ENCODE measurements at regions not wholly inside any gene's neighbourhood (a gene's known extent, or its start where the extent isn't known, plus 50 kb on each side); places are given as distances from the start of the nearest gene placed in this dataset.

DNA sequence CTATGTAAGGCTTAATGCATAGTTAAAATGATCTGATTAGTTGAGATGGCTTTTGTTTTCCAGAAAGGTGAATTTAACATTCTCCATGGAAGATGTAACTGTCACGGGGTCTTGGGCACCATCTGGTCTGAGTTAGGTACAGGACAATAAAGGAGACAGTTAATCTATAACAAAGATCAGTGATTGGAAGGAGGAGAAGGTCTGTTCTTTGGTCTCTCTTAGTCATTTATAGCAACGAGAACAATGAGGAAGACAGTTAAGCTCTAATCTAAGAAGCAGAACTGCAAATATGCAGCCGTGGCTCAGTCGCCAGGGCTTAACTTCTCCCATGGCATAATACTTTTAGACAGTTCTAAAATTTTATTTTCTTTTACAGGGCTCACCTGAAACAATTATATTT, 405.5 kb upstream of the SULF2 start:
- CTCF ChIA-PET: no interaction called here
- H3K4me1 Mint-ChIP-seq (ENCODE audit: low read depth): no peaks in the 10 kb centered on the region
- no peaks in the 10 kb centered on the region for H3K27me3 Mint-ChIP-seq
- no peaks in the 10 kb centered on the region for H3K9me3 Mint-ChIP-seq
- TF ChIP-seq, protein P1, sequence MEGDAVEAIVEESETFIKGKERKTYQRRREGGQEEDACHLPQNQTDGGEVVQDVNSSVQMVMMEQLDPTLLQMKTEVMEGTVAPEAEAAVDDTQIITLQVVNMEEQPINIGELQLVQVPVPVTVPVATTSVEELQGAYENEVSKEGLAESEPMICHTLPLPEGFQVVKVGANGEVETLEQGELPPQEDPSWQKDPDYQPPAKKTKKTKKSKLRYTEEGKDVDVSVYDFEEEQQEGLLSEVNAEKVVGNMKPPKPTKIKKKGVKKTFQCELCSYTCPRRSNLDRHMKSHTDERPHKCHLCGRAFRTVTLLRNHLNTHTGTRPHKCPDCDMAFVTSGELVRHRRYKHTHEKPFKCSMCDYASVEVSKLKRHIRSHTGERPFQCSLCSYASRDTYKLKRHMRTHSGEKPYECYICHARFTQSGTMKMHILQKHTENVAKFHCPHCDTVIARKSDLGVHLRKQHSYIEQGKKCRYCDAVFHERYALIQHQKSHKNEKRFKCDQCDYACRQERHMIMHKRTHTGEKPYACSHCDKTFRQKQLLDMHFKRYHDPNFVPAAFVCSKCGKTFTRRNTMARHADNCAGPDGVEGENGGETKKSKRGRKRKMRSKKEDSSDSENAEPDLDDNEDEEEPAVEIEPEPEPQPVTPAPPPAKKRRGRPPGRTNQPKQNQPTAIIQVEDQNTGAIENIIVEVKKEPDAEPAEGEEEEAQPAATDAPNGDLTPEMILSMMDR (IDR thresholded peaks at IDR 0.05): no peak
- no peak for DNase-seq
- no peak overlapping the region for H3K4me3 Mint-ChIP-seq
- ATAC-seq: no peak
- H3K27ac Mint-ChIP-seq: no peak overlapping the region
- intact Hi-C loops (cut with micrococcal nuclease): no loop called here
- no peaks in the 10 kb centered on the region for H3K36me3 Mint-ChIP-seq (ENCODE audit: low read depth)
- POLR2A ChIA-PET: no interaction called here

DNA sequence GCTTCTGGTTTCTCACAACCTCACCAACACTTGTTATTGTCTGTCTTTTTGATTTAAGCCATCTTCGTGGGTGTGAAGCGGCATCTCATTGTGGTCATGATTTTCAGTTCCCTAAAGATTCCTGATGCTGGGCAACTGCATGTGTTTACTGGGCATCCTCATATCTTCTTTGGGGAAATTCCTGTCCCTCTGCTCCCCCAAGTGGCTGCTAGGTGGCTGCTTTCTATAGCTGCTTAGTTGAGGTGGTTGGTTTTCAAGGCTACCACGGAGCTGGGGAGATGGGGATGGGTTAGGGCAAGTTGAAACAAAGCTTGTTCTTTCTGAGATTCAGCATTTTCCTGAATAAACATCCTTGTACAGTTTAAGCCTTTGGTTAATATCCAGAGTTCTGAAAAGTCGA, 403.9 kb upstream of the SULF2 start:
- DNase-seq (no peak), ATAC-seq (no peak)
- TF ChIP-seq, protein P1 (IDR thresholded peaks at IDR 0.05): no peak
- Mint-ChIP-seq H3K4me1 (ENCODE audit: low read depth) (no peaks in the 10 kb centered on the region), H3K27ac (no peak overlapping the region), H3K36me3 (ENCODE audit: low read depth) (no peaks in the 10 kb centered on the region), H3K9me3 (no peaks in the 10 kb centered on the region), H3K27me3 (no peaks in the 10 kb centered on the region), H3K4me3 (no peak overlapping the region)
- CTCF ChIA-PET: no interaction called here
- POLR2A ChIA-PET: no interaction called here
- intact Hi-C loops (cut with micrococcal nuclease): no loop called here

DNA sequence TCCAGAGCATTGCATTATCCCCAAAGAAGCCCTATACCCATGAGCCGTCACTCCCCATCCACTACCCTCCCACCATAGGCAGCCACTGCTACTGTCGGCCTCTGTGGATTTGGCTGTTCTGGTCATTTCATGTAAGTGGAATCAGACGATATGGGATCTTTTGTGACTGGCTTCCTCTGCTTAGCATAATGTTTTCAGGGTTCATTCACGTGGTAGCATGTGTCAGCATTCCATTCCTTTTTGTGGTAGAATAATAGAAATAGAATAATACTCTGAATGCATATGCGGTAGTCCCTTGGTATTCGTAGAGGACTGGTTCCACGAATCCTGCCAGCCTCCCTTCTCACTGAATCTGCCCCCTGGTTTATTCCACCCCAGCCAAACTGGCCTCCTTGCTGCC, 402.6 kb upstream of the SULF2 start:
- TF ChIP-seq, protein P1 (IDR thresholded peaks at IDR 0.05): no peak
- no peak for DNase-seq
- Mint-ChIP-seq H3K36me3 (ENCODE audit: low read depth) (no peaks in the 10 kb centered on the region), H3K27me3 (no peaks in the 10 kb centered on the region), H3K27ac (no peak overlapping the region), H3K9me3 (no peaks in the 10 kb centered on the region), H3K4me3 (no peak overlapping the region), H3K4me1 (ENCODE audit: low read depth) (no peaks in the 10 kb centered on the region)
- intact Hi-C loops (cut with micrococcal nuclease): no loop called here
- ChIA-PET POLR2A (no interaction called here), CTCF (no interaction called here)
- ATAC-seq: no peak

DNA sequence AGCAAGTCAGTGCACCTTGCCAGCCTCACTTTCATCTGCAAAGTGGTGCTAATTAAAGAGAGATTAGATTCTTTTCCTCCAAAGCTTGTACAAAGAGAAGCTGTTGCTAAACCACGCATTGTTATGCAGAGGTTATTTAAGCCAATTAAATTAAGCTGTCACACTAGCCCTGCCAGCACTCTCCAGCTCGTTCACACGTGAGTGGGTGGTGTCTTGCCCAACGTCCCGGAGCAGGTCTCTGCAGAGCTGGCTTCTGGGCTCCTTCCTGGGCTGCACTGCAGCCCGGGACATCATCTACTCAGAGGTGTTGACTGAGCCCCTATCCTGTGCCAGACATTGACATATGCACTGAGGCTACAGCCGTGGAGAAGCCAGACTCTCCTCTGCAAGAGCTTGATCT, 401.6 kb upstream of the SULF2 start:
- TF ChIP-seq, protein P1 (IDR thresholded peaks at IDR 0.05): no peak
- DNase-seq (no peak), ATAC-seq (no peak)
- Mint-ChIP-seq H3K4me3 (no peak overlapping the region), H3K36me3 (ENCODE audit: low read depth) (no peaks in the 10 kb centered on the region), H3K27ac (no peak overlapping the region), H3K9me3 (no peaks in the 10 kb centered on the region), H3K4me1 (ENCODE audit: low read depth) (no peaks in the 10 kb centered on the region), H3K27me3 (no peaks in the 10 kb centered on the region)
- ChIA-PET CTCF (no interaction called here), POLR2A (no interaction called here)
- intact Hi-C loops (cut with micrococcal nuclease): no loop called here

DNA sequence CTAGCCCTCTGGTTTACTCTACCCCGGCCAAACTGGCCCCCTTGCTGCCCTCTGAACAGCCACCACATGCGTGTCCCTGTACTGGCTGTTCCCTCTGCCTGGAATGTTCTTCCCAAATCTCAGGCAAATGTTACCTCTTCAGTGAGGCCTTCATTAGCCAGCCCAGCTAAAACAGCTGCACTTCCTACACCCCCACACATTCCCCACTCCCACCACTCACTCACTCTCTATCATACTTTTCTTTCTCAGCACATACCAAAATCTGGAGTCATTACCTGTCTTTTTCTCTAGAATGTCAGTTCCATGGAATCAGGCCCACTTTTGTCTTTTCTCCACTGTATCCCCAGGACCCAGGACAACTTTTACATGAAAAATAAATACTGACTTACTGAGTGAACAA, 401.2 kb upstream of the SULF2 start:
- POLR2A ChIA-PET: no interaction called here
- H3K9me3 Mint-ChIP-seq: no peaks in the 10 kb centered on the region
- no peak for ATAC-seq
- H3K4me1 Mint-ChIP-seq (ENCODE audit: low read depth): no peaks in the 10 kb centered on the region
- DNase-seq: no peak
- H3K36me3 Mint-ChIP-seq (ENCODE audit: low read depth): no peaks in the 10 kb centered on the region
- H3K4me3 Mint-ChIP-seq: no peak overlapping the region
- intact Hi-C loops (cut with micrococcal nuclease): no loop called here
- H3K27me3 Mint-ChIP-seq: no peaks in the 10 kb centered on the region
- H3K27ac Mint-ChIP-seq: no peak overlapping the region
- CTCF ChIA-PET: no interaction called here
- TF ChIP-seq, protein P1 (IDR thresholded peaks at IDR 0.05): no peak
